Duodenal mucosa (tissue), 2 donors: ENCODE measurements at regions not wholly inside any gene's neighbourhood (a gene's known extent, or its start where the extent isn't known, plus 50 kb on each side); places are given as distances from the start of the nearest gene placed in this dataset.

ENCODE experiments used
- H3K27ac ChIP-seq: one replicate; pipeline ENCODE4 v1.7.0; 2013; ENCODE audit warnings: low read depth, low read length
- H3K27me3 ChIP-seq, 2 donors: one replicate each; pipeline ENCODE4 v1.7.0; 2013; ENCODE audit warnings: low read length in 2 of 2, control low read depth in 1 of 2; ENCODE audit not compliant: insufficient read depth in 2 of 2, control insufficient read depth in 1 of 2
- H3K36me3 ChIP-seq, 2 donors: one replicate each; pipeline ENCODE4 v1.7.0; 2013; ENCODE audit warnings: low read length in 2 of 2, control low read depth in 1 of 2; ENCODE audit not compliant: insufficient read depth in 2 of 2, control insufficient read depth in 1 of 2
- H3K4me1 ChIP-seq, 2 donors: one replicate each; pipeline ENCODE4 v1.7.0; 2013; ENCODE audit warnings: low read length in 2 of 2, control low read depth in 1 of 2; ENCODE audit not compliant: insufficient read depth in 2 of 2, control insufficient read depth in 1 of 2
- H3K4me3 ChIP-seq, 2 donors: one replicate each; pipeline ENCODE4 v1.7.0; 2013; ENCODE audit warnings: low read length in 2 of 2, low read depth in 1 of 2
- H3K9ac ChIP-seq, 2 donors: one replicate each; pipeline ENCODE4 v1.7.0; 2013; ENCODE audit warnings: low read length in 2 of 2, low read depth in 1 of 2
- H3K9me3 ChIP-seq, 2 donors: one replicate each; pipeline ENCODE4 v1.7.0; 2013; ENCODE audit warnings: low read length in 2 of 2, control low read depth in 1 of 2; ENCODE audit not compliant: control insufficient read depth in 1 of 2

GRCh38 chr13:73698859-73699258 lies 435.3 kb downstream of the KLF12 start:
- peaks cover 0 to 9% of the 10 kb centered on the region in 2 donors for H3K4me1 ChIP-seq
- H3K27ac ChIP-seq = no peak overlapping the region
- no peaks in the 10 kb centered on the region for H3K27me3 ChIP-seq
- no peaks in the 10 kb centered on the region for H3K9me3 ChIP-seq
- no peak overlapping the region for H3K9ac ChIP-seq
- no peak overlapping the region for H3K4me3 ChIP-seq
- peaks cover 0 to 3% of the 10 kb centered on the region in 2 donors for H3K36me3 ChIP-seq

- peaks cover 0 to 3% of the 10 kb centered on the region in 2 donors for H3K36me3 ChIP-seq
- H3K4me3 ChIP-seq = no peak overlapping the region
- no peak overlapping the region for H3K27ac ChIP-seq
- peaks cover 0 to 7% of the 10 kb centered on the region in 2 donors for H3K4me1 ChIP-seq
- no peaks in the 10 kb centered on the region for H3K9me3 ChIP-seq
- no peak overlapping the region for H3K9ac ChIP-seq
- H3K27me3 ChIP-seq = no peaks in the 10 kb centered on the region
These were observed 437.0 kb downstream of the KLF12 start for GRCh38 chr13:73697166-73697565.

GRCh38 chr13:73696713-73697112 lies 437.5 kb downstream of the KLF12 start:
- H3K9me3 ChIP-seq = no peaks in the 10 kb centered on the region
- no peaks in the 10 kb centered on the region for H3K27me3 ChIP-seq
- H3K27ac ChIP-seq = no peak overlapping the region
- no peak overlapping the region for H3K4me3 ChIP-seq
- H3K9ac ChIP-seq = no peak overlapping the region
- H3K4me1 ChIP-seq = peaks cover 0 to 8% of the 10 kb centered on the region in 2 donors
- H3K36me3 ChIP-seq = peaks cover 0 to 3% of the 10 kb centered on the region in 2 donors

GRCh38 chr13:73696271-73696670 lies 437.9 kb downstream of the KLF12 start:
- H3K9ac ChIP-seq = no peak overlapping the region
- H3K4me3 ChIP-seq = no peak overlapping the region
- H3K4me1 ChIP-seq = peaks cover 0 to 13% of the 10 kb centered on the region in 2 donors
- no peak overlapping the region for H3K27ac ChIP-seq
- no peaks in the 10 kb centered on the region for H3K27me3 ChIP-seq
- no peaks in the 10 kb centered on the region for H3K9me3 ChIP-seq
- peaks cover 0 to 3% of the 10 kb centered on the region in 2 donors for H3K36me3 ChIP-seq

GRCh38 chr13:73695325-73695724 lies 438.9 kb downstream of the KLF12 start:
- Histone ChIP-seq H3K4me3 (no peak overlapping the region), H3K27ac (no peak overlapping the region), H3K36me3 (peaks cover 0 to 3% of the 10 kb centered on the region in 2 donors), H3K9me3 (no peaks in the 10 kb centered on the region), H3K9ac (no peak overlapping the region), H3K4me1 (peaks cover 0 to 15% of the 10 kb centered on the region in 2 donors), H3K27me3 (no peaks in the 10 kb centered on the region)

- Histone ChIP-seq H3K9ac (no peak overlapping the region), H3K4me3 (no peak overlapping the region), H3K9me3 (no peaks in the 10 kb centered on the region), H3K27ac (no peak overlapping the region), H3K36me3 (peaks cover 0 to 3% of the 10 kb centered on the region in 2 donors), H3K4me1 (peaks cover 0 to 15% of the 10 kb centered on the region in 2 donors), H3K27me3 (no peaks in the 10 kb centered on the region)
These were observed 441.0 kb downstream of the KLF12 start for GRCh38 chr13:73693215-73693614.

GRCh38 chr13:73691891-73692290 lies 442.3 kb downstream of the KLF12 start:
- Histone ChIP-seq H3K9me3 (no peaks in the 10 kb centered on the region), H3K36me3 (peaks cover 0 to 3% of the 10 kb centered on the region in 2 donors), H3K9ac (no peak overlapping the region), H3K27ac (no peak overlapping the region), H3K4me3 (no peak overlapping the region), H3K4me1 (peaks cover 0 to 15% of the 10 kb centered on the region in 2 donors), H3K27me3 (no peaks in the 10 kb centered on the region)

- no peak overlapping the region for H3K27ac ChIP-seq
- no peak overlapping the region for H3K9ac ChIP-seq
- no peaks in the 10 kb centered on the region for H3K9me3 ChIP-seq
- H3K4me1 ChIP-seq = peaks cover 0 to 15% of the 10 kb centered on the region in 2 donors
- H3K4me3 ChIP-seq = no peak overlapping the region
- H3K27me3 ChIP-seq = no peaks in the 10 kb centered on the region
- H3K36me3 ChIP-seq = no peaks in the 10 kb centered on the region
These were observed 446.3 kb downstream of the KLF12 start for GRCh38 chr13:73687929-73688328.

- Histone ChIP-seq H3K36me3 (no peaks in the 10 kb centered on the region), H3K4me3 (no peak overlapping the region), H3K4me1 (peaks cover 0 to 9% of the 10 kb centered on the region in 2 donors), H3K27me3 (no peaks in the 10 kb centered on the region), H3K27ac (no peak overlapping the region), H3K9me3 (no peaks in the 10 kb centered on the region), H3K9ac (no peak overlapping the region)
These were observed 447.1 kb downstream of the KLF12 start for GRCh38 chr13:73687087-73687486.

- Histone ChIP-seq H3K4me1 (no peaks in the 10 kb centered on the region), H3K9me3 (no peaks in the 10 kb centered on the region), H3K27ac (no peak overlapping the region), H3K9ac (no peak overlapping the region), H3K36me3 (no peaks in the 10 kb centered on the region), H3K4me3 (no peak overlapping the region), H3K27me3 (no peaks in the 10 kb centered on the region)
These were observed 449.5 kb downstream of the KLF12 start for GRCh38 chr13:73684750-73685149.

GRCh38 chr13:73684286-73684685 lies 449.9 kb downstream of the KLF12 start:
- H3K27ac ChIP-seq = no peak overlapping the region

More at GRCh38 chr13:73684286-73684685, 449.9 kb downstream of the KLF12 start:
- Histone ChIP-seq H3K9me3 (no peaks in the 10 kb centered on the region), H3K36me3 (no peaks in the 10 kb centered on the region), H3K4me1 (no peaks in the 10 kb centered on the region), H3K9ac (no peak overlapping the region), H3K4me3 (no peak overlapping the region), H3K27me3 (no peaks in the 10 kb centered on the region)
